GM21717 (cell line): ENCODE measurements at regions not wholly inside any gene's neighbourhood (a gene's known extent, or its start where the extent isn't known, plus 50 kb on each side); places are given as distances from the start of the nearest gene placed in this dataset.

ENCODE experiments used
- ATAC-seq: cut with Tn5 transposase; IDR thresholded peaks from one replicate; pipeline ENCODE4 v1.9.1; 2021; ENCODE audit warnings: mild to moderate bottlenecking, moderate library complexity; ENCODE audit not compliant: unreplicated experiment

DNA sequence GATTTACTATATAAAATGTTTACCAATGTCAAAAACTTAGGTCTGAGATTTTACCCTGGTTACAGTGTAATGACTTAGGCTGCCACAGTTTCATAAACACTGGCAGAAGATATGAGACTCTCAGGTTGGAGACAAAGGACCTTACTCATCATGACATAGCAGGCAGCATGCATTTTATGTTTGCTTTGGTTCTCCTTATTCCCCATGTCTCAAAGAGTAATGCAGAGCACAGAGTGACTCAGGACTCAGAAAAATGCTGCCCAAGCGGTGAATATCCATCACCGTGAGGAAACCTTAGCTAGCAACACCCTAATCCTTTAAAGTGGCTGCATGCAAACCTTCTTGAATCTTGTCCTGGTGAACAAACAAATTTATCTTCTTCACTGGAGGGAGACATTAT is 112.1 kb upstream of the EYS start:
- no peak for ATAC-seq

DNA sequence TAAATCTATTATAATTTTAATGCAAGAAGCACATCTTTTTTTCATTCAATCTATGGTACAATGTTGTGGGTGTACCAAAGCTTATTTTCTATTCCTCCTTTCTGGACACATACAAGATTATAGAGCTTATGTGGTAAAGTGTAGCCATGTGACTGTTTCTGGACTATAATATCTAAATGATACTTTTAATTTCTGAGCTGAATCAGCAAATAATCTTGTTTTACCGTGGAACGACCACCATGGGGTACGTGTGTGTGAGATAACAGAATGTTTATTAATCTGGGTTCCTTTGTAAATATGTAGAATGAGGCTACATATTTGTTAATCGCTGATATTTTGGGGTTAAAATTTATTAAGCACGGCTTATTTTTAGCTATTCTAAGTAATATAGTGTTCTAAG is 111.5 kb upstream of the EYS start:
- no peak for ATAC-seq

DNA sequence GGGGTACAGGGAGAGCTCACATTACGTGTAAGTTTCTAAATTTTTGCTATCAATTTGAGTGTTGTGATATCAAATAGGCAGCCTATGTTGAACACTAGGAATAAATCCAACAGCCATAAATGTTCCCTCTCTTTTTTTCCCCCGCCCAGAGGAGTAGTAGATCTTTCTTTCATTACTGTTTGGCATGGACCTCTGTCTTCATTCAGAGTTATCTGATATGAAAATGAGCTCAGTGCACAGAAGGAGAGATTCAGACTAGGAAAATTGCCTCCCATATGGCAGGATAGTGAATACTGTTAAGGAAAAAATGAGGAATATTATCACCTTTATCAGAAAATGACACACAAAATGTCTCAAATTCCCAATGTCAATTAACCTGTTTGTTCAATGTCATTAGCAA is 110.0 kb upstream of the EYS start:
- ATAC-seq = no peak

DNA sequence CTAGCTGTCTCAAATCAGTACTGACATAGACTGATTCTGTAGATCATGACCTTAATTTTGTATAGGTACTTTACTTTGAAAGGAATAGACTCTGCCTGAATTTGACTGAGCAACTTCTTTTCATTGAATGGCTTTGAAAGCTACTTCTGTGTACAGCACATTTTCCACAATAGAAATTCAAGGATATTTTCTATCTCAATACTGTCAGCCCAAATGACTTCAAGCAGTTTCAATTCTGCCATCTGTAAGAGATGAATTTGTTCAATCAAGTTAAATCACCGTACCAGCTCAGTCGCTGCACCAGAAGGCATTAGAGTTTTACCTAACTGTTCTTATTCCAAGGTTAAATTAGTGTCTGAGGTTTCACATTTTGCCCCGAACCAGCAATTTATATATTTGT is 107.0 kb upstream of the EYS start:
- ATAC-seq = no peak

DNA sequence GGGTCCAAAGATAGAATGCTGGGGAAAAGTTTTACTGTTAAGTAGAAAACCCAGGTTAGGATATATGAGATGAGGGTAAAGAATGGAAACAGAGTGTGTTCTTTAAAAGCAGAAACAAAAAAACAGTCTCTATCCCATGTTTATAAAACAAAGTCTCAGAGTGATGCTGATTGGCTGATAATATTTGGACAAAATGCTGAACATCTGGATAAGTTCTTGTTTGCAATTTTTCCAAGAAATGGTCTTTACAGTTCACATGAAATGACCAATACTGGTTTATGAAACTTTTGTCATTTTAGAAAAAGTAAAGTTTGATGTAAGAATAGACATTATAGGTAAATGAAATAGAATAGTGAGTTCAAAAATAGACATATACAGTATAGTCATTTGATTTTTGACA is 96.2 kb upstream of the EYS start:
- ATAC-seq = no peak

DNA sequence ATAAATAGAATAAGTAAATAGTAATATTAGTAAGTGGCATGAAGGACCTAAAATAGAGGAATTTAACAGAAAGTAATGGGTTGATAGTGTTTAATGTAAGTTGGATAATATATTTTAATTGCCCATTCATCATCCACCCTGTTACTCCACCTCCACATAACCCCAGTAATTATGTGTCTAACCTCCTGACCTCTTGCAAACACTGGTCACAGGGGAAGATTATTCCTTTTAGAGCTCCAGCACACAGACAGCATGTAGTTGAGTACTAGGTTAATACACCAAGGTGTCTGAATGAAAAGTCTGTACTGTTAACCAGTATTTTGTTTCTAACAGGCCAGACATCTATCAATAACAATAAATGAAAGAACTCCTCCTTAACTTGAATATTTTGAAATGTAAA is 92.4 kb upstream of the EYS start:
- no peak for ATAC-seq

DNA sequence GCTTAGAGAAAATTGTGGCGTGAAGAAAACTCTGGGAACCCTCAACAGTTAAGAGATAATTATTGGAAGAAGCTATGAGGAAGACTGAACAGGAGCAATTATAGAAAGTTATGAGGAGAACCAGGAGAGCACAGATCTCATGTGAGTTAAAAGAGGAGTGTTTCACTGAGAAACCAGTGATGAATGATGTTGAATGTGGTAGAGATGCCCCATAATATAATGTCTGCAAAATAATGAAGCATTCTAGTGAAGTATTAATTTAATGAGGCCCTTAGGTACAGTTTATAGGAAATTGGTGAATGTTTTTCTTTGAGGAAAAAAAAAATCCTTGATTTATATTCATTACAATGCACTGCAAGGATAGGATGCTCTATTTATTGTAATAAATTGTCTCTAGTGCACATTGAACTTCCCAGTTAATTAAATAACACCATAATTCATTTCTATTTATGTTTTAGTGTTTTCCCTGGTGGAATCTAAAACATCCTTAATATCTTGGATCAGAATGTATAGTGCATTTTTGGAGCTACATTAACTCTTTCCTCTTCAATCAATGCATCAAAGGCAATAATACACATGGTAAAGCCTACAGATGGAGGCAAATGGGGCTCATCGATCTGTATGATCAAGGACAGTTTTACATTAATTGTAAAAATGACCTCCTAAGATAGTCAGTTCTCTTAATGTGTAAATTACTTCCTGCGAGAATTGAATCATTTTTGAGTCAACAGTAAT is 91.4 kb upstream of the EYS start:
- no peak for ATAC-seq

DNA sequence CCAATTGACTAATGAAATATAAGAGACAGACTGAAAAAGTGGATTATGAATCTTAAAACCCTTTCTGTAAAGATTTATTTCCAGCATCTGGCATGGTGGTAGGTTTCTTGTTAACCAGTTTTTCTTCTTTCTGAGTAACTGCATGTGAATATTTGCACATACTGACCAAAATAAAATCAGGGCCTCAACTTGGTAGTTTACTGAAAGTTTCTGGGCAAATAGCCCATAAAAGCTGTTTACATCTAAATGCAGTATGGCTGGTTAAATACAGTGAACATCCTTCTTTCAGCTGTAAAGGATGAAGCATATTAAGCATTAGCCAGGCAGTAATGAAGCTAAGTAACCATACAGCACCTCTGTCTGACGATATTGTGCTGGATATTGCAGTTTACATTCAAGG is 83.6 kb upstream of the EYS start:
- ATAC-seq = no peak

DNA sequence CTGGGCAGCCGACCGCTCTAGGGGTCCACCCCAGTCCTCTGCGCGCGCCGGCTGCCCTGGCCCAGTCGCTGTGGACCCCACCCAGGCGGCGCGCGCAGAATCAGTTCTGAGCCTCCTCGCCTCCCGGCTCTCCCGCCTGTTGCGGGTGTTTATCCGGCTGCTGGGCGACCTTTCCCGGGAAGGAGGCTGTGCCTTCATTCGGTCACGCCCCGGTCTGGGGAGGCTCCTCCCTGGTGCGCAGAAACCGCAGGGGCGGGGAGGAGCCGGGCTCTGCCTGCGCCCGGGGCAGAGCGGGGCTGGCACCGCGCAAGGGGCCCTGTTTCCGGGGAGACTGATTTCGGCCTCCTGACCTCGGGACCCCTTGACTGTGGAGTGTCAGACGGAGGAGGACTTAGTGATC is 80.8 kb upstream of the EYS start:
- no peak for ATAC-seq

DNA sequence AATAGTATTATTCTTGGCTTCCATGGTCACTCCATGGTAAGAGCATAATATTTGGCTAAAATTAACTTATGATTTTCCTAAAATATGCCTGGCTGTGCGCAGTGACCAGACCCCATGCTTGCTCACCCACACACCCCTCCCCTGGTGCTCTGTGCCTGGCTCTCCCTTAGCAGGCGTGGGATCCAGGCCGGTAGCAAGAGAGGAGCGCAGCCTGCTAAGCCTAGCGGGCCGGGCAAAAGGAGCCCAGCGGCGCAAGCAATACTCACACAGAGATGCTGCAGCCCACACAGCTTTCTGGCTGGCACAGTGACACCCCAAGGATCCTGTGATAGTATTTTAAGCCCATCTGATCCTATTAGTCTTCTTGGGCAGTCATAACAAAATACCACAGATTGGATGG is 79.8 kb upstream of the EYS start:
- no peak for ATAC-seq

DNA sequence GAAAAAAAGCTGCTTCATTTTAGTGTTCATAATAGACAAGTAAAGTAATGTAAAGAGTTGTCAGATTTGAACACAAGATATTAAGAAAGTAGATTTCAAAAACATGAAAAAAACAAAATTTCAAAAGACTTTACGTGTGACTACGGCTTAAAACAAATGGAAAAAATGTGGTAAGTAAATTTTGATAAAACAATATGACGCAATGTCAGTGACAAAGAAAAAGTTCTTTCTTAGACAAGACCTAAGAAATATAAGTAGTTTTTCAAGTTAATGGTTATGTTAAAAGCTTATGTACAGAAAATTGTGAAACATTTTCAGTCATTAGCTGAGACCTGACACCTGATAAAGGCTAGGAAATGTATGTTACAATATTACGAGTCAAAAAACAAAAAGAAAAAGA is 73.7 kb upstream of the EYS start:
- no peak for ATAC-seq

DNA sequence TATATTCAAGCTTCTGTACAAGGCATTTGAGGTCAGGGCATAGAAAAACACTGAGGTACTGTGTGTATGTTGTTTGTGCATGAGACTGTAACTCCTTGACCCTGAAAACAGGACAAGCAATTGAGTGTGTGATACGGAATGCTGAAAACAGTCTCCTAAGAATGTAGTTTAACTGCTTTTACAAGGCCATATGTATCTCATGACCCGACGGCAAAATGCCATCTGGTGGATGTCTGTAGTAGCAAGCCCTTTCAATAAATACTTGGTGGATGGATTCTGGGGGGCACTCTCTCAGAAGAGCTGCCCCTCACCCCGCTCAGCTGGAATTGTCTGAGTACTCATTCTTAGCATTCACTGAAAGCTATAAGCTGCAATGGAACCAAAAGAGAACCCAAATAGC is 69.3 kb upstream of the EYS start:
- ATAC-seq = no peak

DNA sequence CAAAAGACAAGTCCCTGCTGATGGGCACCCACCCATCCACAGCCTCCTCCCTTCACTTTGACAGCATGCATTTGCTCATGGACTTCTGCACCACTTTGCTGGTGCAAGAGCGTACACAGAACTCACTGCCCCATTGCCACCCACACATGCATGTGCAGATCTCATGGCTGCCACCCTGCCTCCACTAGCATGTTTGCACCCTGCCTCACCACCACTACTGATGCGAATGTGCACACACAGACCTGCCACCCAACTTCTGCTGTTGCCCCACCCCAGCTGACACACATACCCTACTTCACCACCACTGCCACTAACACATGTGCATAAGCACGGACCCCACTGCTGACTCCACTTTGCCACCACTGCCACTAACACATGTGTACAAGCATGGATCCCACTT is 64.9 kb upstream of the EYS start:
- ATAC-seq = no peak

DNA sequence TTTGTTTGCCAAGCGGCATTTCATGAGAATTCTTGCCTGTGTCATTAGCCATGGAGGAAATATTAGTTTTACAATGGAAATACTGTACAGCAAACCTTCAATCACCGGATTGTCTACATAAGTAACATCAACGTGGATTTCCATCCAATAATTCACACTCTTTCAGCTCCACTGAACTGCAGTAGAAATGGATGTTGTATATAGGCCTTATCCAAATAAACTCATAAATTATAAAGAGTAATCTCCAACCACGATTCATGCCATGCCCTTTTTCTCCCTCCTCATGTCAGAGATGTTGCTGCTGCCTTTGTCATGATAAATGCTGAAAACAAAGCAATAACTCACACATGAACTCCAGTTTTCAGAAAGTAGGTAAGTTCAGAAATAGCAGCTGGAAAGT is 54.9 kb upstream of the EYS start:
- ATAC-seq = no peak

DNA sequence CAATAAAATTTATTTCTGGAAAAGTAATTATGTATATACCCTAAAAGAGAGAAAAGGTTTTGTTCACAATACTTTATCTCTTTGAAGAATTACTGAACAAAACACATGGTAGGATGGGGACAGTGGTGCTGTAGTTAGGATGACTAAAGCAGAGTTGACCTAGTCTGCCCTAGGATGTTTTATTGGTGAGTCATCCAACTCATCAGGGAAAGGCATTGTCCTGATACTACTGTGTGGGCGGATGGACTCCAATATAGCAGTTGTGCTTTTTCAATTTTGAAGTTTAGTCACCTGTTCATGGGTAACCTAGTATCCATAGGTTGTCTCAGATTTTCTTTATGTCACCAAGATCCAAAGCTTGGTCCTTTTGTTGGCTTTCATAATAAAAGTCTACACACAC is 53.3 kb upstream of the EYS start:
- ATAC-seq = no peak
